ENCODE measurements at regions not wholly inside any gene's neighbourhood (a gene's known extent, or its start where the extent isn't known, plus 50 kb on each side); places are given as distances from the start of the nearest gene placed in this dataset.
A peak's percentile ranks its signal among the peaks of the same experiment; 100 is the strongest.
"Not testable (repeated sequence)": the region's sequence is repeated elsewhere in the genome, so short reads cannot be mapped to it uniquely, and the experiment has no call there.

DNA sequence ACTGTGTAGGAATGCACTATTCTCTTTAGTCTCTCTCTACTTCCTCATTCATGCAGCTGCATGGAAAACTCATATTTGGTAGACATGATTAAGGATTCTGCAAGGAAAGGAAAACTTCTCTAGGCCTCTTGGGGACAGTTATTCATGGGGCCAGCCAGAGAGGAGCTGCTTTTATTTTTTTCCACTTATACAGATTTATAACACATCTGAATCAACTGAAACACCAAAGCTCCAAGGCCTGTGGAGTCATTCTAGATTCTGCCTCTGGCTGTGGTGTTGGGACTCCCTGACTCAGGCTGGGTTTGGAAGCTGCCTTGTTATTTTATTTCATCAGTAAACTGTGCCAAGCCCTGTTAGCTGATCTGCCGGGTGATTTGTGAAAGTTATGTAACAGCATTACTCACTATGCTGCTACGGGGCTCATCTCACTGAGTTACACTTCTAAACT is 83.9 kb upstream of the EDEM3 start:
- TF ChIP-seq, protein P1, sequence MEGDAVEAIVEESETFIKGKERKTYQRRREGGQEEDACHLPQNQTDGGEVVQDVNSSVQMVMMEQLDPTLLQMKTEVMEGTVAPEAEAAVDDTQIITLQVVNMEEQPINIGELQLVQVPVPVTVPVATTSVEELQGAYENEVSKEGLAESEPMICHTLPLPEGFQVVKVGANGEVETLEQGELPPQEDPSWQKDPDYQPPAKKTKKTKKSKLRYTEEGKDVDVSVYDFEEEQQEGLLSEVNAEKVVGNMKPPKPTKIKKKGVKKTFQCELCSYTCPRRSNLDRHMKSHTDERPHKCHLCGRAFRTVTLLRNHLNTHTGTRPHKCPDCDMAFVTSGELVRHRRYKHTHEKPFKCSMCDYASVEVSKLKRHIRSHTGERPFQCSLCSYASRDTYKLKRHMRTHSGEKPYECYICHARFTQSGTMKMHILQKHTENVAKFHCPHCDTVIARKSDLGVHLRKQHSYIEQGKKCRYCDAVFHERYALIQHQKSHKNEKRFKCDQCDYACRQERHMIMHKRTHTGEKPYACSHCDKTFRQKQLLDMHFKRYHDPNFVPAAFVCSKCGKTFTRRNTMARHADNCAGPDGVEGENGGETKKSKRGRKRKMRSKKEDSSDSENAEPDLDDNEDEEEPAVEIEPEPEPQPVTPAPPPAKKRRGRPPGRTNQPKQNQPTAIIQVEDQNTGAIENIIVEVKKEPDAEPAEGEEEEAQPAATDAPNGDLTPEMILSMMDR (IDR thresholded peaks at IDR 0.05; ENCODE audit: low read length, missing control alignments) = no peak
- peak; percentile 86 for DNase-seq (ENCODE audit: low read depth)
- no peak overlapping the region for H3K4me3 ChIP-seq (replicated peaks; ENCODE audit: low read depth, low read length)

DNA sequence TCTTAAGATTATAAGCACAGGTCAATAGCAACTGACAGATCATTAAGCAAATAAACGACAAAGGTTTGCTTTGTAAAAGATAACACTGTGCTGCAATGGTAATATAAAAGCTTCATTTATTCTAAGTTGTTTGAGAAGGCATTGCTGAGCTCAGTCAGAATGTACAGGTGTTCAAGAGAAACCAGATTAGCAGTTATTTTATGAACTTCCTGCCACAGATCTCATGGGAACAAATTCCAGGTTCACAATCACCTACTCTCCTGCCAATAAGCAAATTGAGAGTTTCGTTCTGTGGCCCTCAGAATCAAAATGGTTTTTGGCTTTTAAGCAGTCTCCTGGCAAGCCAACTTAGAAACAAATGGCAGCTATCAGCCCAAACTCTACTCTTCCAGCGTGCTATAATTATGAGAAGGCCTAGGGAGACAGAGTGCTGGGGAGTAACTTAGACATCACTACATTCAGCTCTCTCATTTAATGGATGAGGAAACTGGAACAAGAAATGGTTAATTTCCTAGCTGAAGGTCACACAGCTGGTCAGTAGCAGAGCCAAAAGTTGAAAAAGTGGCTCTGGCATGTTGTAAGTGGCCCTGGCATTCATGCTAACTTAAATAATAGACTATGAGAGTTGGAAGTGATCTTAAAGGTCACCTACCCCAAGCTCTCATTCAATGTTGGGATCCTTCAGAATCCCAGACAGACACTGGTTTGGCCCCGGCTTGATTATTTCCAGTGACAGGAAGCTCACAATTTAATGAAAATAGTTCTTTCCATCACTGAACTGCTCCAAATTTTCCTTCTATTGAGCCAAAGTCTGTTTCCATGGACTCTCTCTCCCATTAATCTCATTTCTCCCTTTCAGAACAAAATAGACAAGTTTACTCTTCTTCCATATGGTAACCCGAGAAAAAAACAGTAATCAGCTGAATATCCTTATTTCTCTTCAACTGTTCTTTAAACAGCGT is 82.6 kb upstream of the EDEM3 start:
- DNase-seq (ENCODE audit: low read depth) = no peak
- no peak overlapping the region for H3K4me3 ChIP-seq (replicated peaks; ENCODE audit: low read depth, low read length)
- TF ChIP-seq, protein P1 (IDR thresholded peaks at IDR 0.05; ENCODE audit: low read length, missing control alignments) = no peak

DNA sequence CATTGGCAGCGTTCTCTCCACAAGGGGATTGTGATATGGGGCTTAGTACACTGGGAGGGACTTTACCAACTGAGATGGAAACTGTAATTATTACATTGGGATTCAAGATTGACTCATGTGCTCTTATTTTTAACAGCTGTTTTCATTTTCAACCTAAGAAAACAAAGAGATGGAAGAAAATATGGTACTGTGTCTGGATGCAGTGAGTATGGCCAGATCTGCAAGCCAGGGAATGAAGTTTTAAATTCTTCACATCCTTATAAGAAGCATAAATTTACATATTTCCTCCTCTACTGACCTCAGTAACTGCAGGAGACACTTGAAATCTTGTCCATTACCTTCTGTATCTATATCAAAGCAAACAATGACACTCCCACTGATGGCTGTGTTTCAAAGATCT is 81.5 kb upstream of the EDEM3 start:
- DNase-seq (ENCODE audit: low read depth) = no peak
- no peak overlapping the region for H3K4me3 ChIP-seq (replicated peaks; ENCODE audit: low read depth, low read length)
- TF ChIP-seq, protein P1 (IDR thresholded peaks at IDR 0.05; ENCODE audit: low read length, missing control alignments) = no peak

DNA sequence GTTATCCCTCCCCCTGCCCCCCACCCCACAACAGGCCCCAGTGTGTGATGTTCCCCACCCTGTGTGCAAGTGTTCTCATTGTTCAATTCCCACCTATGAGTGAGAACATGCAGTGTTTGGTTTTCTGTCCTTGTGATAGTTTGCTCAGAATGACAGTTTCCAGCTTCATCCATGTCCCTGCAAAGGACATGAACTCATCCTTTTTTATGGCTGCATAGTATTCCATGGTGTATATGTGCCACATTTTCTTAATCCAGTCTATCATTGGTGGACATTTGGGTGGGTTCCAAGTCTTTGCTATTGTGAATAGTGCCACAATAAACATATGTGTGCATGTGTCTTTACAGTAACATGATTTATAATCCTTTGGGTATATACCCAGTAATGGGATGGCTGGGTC is 79.3 kb upstream of the EDEM3 start:
- not testable (repeated sequence) for H3K4me3 ChIP-seq (replicated peaks; ENCODE audit: low read depth, low read length); DNase-seq (ENCODE audit: low read depth)

DNA sequence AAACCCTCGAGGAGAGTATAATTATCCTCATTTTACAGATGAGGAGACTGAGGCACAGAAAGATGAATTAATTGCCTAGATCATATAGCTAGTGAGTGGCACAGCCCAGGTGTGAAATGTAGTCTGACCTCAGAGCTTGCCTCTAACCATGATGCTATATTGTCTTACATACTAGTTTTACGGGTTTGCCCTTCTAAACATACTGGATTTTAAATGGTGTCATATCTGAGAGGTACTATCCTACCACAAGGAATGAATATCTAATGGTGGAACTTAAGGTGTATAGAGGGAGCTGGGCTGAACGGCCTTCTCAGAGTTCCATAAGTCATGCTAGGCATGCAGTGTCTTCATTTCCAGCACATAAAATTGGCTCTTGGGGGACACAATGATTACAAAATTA is 77.9 kb upstream of the EDEM3 start:
- DNase-seq (ENCODE audit: low read depth) = no peak
- H3K4me3 ChIP-seq (replicated peaks; ENCODE audit: low read depth, low read length) = no peak overlapping the region
- TF ChIP-seq, protein P1 (IDR thresholded peaks at IDR 0.05; ENCODE audit: low read length, missing control alignments) = no peak

DNA sequence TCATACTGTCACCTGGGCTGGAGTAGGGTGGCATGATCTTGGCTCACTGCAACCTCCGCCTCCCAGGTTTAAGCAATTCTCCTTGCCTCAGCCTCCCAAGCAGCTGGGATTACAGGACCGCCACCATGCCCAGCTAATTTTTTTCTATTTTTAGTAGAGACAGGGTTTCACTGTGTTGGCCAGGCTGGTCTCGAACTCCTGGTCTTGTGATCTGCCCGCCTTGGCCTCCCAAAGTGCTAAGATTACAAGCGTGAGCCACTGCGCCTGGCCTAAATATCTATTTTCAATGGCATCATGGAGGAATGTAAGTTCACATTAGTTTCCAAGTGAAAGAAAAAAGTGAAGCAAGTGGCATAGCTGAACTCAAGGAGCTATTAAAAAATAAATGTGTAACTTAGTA is 74.8 kb upstream of the EDEM3 start:
- H3K4me3 ChIP-seq (replicated peaks; ENCODE audit: low read depth, low read length); DNase-seq (ENCODE audit: low read depth): not testable (repeated sequence)

DNA sequence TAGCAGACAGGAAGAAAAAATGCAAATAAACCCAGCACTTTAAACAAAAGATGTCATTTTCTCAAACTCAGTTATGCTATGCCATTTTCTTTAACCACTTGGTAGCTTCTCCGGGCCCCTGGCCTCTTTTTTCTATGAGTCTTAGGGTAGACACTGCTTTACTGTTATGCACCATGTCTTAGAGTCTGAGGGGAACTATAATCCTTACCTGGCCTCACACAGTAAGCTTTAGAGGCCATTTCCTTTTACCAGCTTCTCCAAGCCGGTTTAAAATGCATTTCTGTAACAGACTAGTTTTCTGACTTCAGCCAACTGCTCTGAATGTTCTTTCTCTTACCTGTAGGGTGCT is 73.7 kb upstream of the EDEM3 start:
- no peak overlapping the region for H3K4me3 ChIP-seq (replicated peaks; ENCODE audit: low read depth, low read length)
- no peak for DNase-seq (ENCODE audit: low read depth)
- TF ChIP-seq, protein P1 (IDR thresholded peaks at IDR 0.05; ENCODE audit: low read length, missing control alignments) = no peak

Measured in fibroblast of pulmonary artery (primary cell).